ENCODE measurements at regions not wholly inside any gene's neighbourhood (a gene's known extent, or its start where the extent isn't known, plus 50 kb on each side); places are given as distances from the start of the nearest gene placed in this dataset.

DNA sequence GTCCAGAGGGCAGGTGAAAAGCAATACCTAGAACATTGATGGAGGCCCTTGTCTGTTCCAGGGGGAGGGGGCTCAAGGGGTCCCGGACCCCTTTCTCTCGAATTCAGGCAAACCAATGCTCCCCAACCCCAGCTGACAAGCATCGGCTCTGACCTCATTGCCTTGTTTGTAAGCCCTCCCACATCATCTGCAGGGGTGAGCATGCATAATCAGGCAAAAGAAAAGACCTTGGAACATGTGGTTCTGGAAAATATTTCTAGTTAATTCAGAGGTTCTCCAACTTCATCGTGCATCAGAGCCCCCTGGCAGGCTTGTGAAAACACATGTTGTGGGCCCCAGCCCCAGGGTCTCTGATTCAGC lies 231.3 kb downstream of the TOMM20 start:
- Histone ChIP-seq H3K4me1 (peaks cover 15 to 68% (median 40%) of the 10 kb centered on the region in 9 donors), H3K9me3 (no peaks in the 10 kb centered on the region), H3K36me3 (no peaks in the 10 kb centered on the region), H3K27me3 (no peaks in the 10 kb centered on the region), H3K27ac (peak overlapping the region in 7 of 10 donors; percentile 3 to 87 (median 84)), H3K4me3 (no peak overlapping the region)
- TF ChIP-seq, protein P1, sequence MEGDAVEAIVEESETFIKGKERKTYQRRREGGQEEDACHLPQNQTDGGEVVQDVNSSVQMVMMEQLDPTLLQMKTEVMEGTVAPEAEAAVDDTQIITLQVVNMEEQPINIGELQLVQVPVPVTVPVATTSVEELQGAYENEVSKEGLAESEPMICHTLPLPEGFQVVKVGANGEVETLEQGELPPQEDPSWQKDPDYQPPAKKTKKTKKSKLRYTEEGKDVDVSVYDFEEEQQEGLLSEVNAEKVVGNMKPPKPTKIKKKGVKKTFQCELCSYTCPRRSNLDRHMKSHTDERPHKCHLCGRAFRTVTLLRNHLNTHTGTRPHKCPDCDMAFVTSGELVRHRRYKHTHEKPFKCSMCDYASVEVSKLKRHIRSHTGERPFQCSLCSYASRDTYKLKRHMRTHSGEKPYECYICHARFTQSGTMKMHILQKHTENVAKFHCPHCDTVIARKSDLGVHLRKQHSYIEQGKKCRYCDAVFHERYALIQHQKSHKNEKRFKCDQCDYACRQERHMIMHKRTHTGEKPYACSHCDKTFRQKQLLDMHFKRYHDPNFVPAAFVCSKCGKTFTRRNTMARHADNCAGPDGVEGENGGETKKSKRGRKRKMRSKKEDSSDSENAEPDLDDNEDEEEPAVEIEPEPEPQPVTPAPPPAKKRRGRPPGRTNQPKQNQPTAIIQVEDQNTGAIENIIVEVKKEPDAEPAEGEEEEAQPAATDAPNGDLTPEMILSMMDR (IDR thresholded peaks at IDR 0.05), result no peak
- 62 to 72% methylated on average over 4 of the region's 4 CpGs for WGBS, 2 donors
- ATAC-seq, result no peak
- no peak for DNase-seq
- intact Hi-C loops (cut with DNase I), result loop anchor here in 4 of 10 donors (5.0 to 10.0 kb wide), 4 partner anchors 100 to 177 kb away; no protein-coding TSS in a partner anchor

DNA sequence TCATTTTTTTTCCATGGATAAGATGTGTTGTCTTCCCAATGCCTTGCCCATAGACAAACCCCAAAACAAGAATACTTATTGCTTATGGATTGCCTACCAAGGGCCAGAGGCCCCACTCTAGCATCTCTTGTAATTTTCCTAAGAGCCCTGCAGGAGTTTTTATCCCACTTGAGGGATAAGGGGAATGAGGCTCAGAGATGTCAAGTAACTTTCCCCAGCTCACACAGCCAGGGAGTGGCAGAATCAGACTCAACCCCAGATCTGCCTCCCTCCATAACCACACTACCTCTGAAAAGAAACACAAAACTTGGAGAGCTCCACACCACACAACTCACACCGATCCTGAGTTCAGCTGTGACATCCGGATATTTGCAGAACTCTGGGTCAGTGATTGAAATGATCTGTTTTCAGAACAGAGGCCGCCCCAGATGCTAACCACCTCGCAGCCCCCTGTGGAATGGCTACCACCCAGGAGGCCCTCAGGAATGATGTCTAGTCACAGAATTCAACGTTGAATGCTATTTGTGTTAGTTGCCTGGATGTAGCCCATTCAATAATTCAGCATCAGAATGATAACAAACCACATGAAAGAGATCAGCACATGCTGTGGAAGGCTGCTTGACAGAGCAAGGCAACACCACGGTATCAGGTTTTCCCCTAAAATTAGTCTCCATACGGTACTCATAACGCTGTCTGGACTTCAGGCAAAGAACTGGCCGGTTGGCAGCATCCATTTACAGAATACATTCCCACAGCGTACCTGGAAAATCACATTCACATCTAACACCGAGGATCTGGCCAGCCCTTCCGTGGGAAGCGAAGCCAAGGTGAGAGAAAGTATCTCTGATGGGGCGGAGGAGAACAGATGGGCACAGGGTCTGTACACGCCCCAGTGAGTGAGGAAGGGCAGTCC lies 231.9 kb downstream of the TOMM20 start:
- H3K27me3 ChIP-seq, result no peaks in the 10 kb centered on the region
- 83 to 87% methylated on average over 15 of the region's 15 CpGs for WGBS, 2 donors
- intact Hi-C loops (cut with DNase I), result loop anchor here in 4 of 10 donors (5.0 to 10.0 kb wide), 4 partner anchors 101 to 178 kb away; no protein-coding TSS in a partner anchor
- TF ChIP-seq, protein P1 (IDR thresholded peaks at IDR 0.05), result no peak
- peaks cover 15 to 68% (median 40%) of the 10 kb centered on the region in 9 donors for H3K4me1 ChIP-seq
- DNase-seq (no peak), ATAC-seq (no peak)
- H3K9me3 ChIP-seq, result no peaks in the 10 kb centered on the region
- H3K36me3 ChIP-seq, result no peaks in the 10 kb centered on the region
- H3K27ac ChIP-seq, result peak overlapping the region in 7 of 10 donors; percentile 3 to 87 (median 84)
- no peak overlapping the region for H3K4me3 ChIP-seq

DNA sequence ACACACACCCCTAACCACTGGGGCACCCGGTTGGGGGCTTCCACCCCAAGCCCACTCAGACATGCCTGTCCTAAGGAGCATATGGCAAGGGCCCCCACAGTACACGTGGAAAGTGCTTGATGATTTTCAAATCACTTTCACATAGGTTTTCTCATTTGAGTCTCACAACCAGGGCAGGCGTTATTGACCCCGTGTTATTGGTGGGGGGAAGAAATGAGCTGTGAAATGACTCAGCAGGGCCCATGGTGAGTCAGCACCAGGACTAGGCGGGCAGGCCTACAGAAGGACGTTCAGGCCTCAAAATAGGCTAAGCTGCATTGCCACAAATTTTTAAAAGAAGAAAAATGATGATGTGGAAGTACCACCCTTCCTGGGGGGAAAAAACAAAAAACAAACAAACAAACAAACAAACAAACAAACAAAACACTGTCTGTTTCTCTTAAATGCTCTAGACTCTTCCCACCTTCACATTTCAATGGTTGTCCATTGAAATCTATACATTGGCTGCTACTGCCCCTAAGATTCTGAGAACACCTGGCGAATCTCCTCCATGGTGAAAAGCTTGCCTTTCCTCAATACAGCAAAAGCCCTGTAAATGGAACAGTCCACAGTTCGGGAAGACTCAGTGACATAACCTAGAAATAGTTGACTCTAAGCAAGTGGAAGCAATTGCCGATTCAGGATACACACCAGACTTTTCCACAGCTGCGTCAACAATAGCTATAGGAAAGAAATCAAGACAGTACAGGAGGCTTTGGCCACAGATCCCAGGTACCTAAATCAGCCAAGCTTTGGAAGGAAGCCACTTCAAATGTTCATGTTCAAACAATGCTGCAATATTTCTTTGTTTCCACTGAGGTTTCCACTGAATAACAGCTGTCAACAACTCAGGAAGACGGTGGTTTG lies 234.7 kb downstream of the TOMM20 start:
- TF ChIP-seq, protein P1 (IDR thresholded peaks at IDR 0.05), result no peak
- no peaks in the 10 kb centered on the region for H3K9me3 ChIP-seq
- ATAC-seq (peak in 6 of 8 donors; percentile 3 to 56 (median 37)), DNase-seq (peak in 1 of 2 donors; percentile 46)
- intact Hi-C loops (cut with DNase I), result loop anchor here in 2 of 10 donors (10.0 kb wide), 2 partner anchors 169 to 181 kb away; no protein-coding TSS in a partner anchor
- H3K27ac ChIP-seq, result peak overlapping the region in 8 of 10 donors; percentile 13 to 76 (median 53)
- H3K4me1 ChIP-seq, result peaks cover 7 to 63% (median 32%) of the 10 kb centered on the region in 9 donors
- no peaks in the 10 kb centered on the region for H3K36me3 ChIP-seq
- 55 to 68% methylated on average over 11 of the region's 11 CpGs for WGBS, 2 donors
- H3K27me3 ChIP-seq, result no peaks in the 10 kb centered on the region
- no peak overlapping the region for H3K4me3 ChIP-seq

DNA sequence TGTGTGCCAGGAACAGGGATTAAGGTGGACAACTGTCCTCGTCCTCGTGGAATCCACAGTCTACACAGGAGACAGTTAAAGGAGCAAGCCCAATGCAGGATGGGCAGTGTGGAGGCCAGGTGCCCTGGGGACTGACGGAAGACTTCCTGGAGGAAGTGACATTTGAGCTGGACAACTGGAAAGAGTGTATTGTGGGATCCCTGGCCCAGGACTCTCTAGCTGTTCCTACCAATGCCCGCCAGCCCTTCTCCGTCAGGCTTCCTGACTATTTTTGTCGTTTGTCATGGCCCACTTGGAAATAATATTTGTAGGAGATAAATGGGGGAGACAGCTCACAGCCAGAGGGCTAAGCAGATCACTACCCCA lies 235.3 kb downstream of the TOMM20 start:
- Histone ChIP-seq H3K27me3 (no peaks in the 10 kb centered on the region), H3K27ac (peak overlapping the region in 6 of 10 donors; percentile 46 to 76 (median 61)), H3K9me3 (no peaks in the 10 kb centered on the region), H3K4me3 (no peak overlapping the region), H3K4me1 (peaks cover under 1 to 58% (median 26%) of the 10 kb centered on the region in 9 donors), H3K36me3 (no peaks in the 10 kb centered on the region)
- intact Hi-C loops (cut with DNase I), result loop anchor here in 2 of 10 donors (10.0 kb wide), 2 partner anchors 169 to 181 kb away; no protein-coding TSS in a partner anchor
- WGBS, 2 donors, result 74 to 76% methylated on average over 6 of the region's 6 CpGs
- TF ChIP-seq, protein P1 (IDR thresholded peaks at IDR 0.05), result no peak
- DNase-seq, result no peak
- ATAC-seq, result no peak

All from heart right ventricle (tissue), 16 donors.